Psoas muscle (tissue), 7 donors: ENCODE measurements at regions not wholly inside any gene's neighbourhood (a gene's known extent, or its start where the extent isn't known, plus 50 kb on each side); places are given as distances from the start of the nearest gene placed in this dataset.
A peak's percentile ranks its signal among the peaks of the same experiment; 100 is the strongest.

Experiments
- ATAC-seq, 4 donors: fragments of 200-7000 bp; cut with Tn5 transposase; one replicate each; pipeline ENCODE4 v1.9.1; 2020; ENCODE audit warnings: moderate library complexity in 3 of 4, mild to moderate bottlenecking in 2 of 4
- DNase-seq, 2 donors: peaks; one replicate each; pipeline ENCODE4 v3.0.0-alpha.2; 2020
- H3K27ac ChIP-seq: fragments of 200-600 bp; one replicate; pipeline ENCODE4 v1.8.0; 2022
- H3K27me3 ChIP-seq, 3 donors: fragments of 200-600 bp in 1 of 3; one replicate each; pipeline versions ENCODE4 v1.6.1 to v1.8.0; 2013 to 2022; ENCODE audit warnings: low read length in 2 of 3, mild to moderate bottlenecking in 2 of 3, moderate library complexity in 1 of 3; ENCODE audit not compliant: insufficient read depth in 3 of 3
- H3K36me3 ChIP-seq, 2 donors: fragments of 200-600 bp in 1 of 2; one replicate each; pipeline versions ENCODE4 v1.6.1 to v1.8.0; 2013 to 2022; ENCODE audit warnings: low read depth in 1 of 2, mild to moderate bottlenecking in 1 of 2, moderate library complexity in 1 of 2; ENCODE audit not compliant: insufficient read depth in 1 of 2
- H3K4me1 ChIP-seq: fragments of 200-600 bp; one replicate; pipeline ENCODE4 v1.8.0; 2022
- H3K4me3 ChIP-seq: fragments of 200-600 bp; one replicate; pipeline ENCODE4 v1.8.0; 2022; ENCODE audit warnings: mild to moderate bottlenecking
- H3K9me3 ChIP-seq: fragments of 200-600 bp; one replicate; pipeline ENCODE4 v1.8.0; 2022
- CTCF ChIP-seq: fragments of 200-600 bp; IDR thresholded peaks from one replicate; pipeline ENCODE4 v1.8.0; 2022; ENCODE audit warnings: antibody characterized with exemption
- WGBS, 3 donors: extraction: QIAGEN DNeasy Blood & Tissue Kit; methylation state at CpG; one replicate each; pipeline versions ENCODE4 v1.1.6 to v1.1.7; 2013; 5-methylcytosine and 5-hydroxymethylcytosine counted together
- intact Hi-C, 2 donors: fragments of 100-400 bp; cut with DNase I; formaldehyde crosslinking; loops; one replicate each; pipeline versions ENCODE4 v1.11.0 to v1.14.2; 2022
- donor health status: healthy with polysubstance abuse.
- donor health status: DM: no; HTN: no; CAD: no; lungs with moderate emphysema.
- donor health status: Bipolar disorder and iron deficiency.
- donor health status: healthy.
- donor health status: DM: yes; HTN: yes; CAD: no.
- donor health status: DM: no; HTN: no; CAD: no.
- donor health status: DM: yes; HTN: yes; CAD: no.

- H3K36me3 ChIP-seq, result no peaks in the 10 kb centered on the region
- no peaks in the 10 kb centered on the region for H3K4me1 ChIP-seq
- 25 to 46% (median 28%) methylated on average over 4 of the region's 4 CpGs for WGBS, 3 donors
- ATAC-seq (peak in 2 of 4 donors; percentile 42 to 84), DNase-seq (no peak)
- H3K27me3 ChIP-seq, result no peaks in the 10 kb centered on the region
- peaks cover 7% of the 10 kb centered on the region for H3K9me3 ChIP-seq
- H3K4me3 ChIP-seq, result no peak overlapping the region
- H3K27ac ChIP-seq, result no peak overlapping the region
- no peak for TF ChIP-seq CTCF
- intact Hi-C loops, result no loop called here
Measured at GRCh38 chr9:84218322-84218721, 122.2 kb downstream of the SLC28A3 start.

- ATAC-seq, result no peak
- intact Hi-C loops, result no loop called here
- peaks cover 7% of the 10 kb centered on the region for H3K9me3 ChIP-seq
- TF ChIP-seq CTCF, result no peak
- no peaks in the 10 kb centered on the region for H3K27me3 ChIP-seq
- no peak for DNase-seq
- 62 to 74% (median 69%) methylated on average over 5 of the region's 5 CpGs for WGBS, 3 donors
- H3K4me3 ChIP-seq, result no peak overlapping the region
- H3K4me1 ChIP-seq, result no peaks in the 10 kb centered on the region
- no peaks in the 10 kb centered on the region for H3K36me3 ChIP-seq
- H3K27ac ChIP-seq, result no peak overlapping the region
Measured at GRCh38 chr9:84224246-84224645, 116.3 kb downstream of the SLC28A3 start.
